ENCODE measurements at regions not wholly inside any gene's neighbourhood (a gene's known extent, or its start where the extent isn't known, plus 50 kb on each side); places are given as distances from the start of the nearest gene placed in this dataset.

DNA sequence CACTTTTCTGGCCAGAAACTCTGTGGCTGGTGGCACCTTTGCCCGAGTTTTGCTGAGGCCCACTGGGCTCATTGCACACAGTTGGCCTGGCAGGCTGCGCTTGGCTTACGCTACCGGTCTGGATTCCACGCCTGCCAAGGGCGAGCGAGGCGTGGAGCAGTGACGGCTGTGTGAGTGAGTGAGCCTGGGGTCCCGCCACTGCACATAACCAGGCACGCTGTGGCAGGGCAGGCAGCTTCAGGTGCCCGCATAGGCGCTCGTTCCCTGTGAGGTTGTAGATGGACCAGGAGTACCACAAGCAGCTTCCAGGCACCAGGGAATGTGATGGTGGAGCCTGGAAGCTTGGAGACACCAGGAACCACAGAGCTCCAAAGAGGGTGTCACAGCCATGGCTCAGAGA lies 190.1 kb upstream of the DEFB112 start:
- peaks cover 14 to 17% of the 10 kb centered on the region in 2 donors for H3K9me3 ChIP-seq (replicated peaks in 1 of 2; ENCODE audit: control insufficient read depth in 1 of 2, insufficient read depth in 1 of 2, low read length in 2 of 2)
- Mint-ChIP-seq H3K4me1 (no peaks in the 10 kb centered on the region), H3K9me3 (peaks cover 0 to 13% (median 5%) of the 10 kb centered on the region in 7 donors), H3K27ac (no peak overlapping the region), H3K36me3 (no peaks in the 10 kb centered on the region), H3K27me3 (ENCODE audit: low read depth in 3 of 3) (no peaks in the 10 kb centered on the region), H3K4me3 (no peak overlapping the region)
- no peak overlapping the region for H3K9ac ChIP-seq (ENCODE audit: insufficient read depth, low read length, poor library complexity, severe bottlenecking)
- intact Hi-C loops (cut with micrococcal nuclease) = no loop called here
- H3K4me3 ChIP-seq (replicated peaks in 1 of 3; ENCODE audit: low read depth in 2 of 3, low read length in 3 of 3) = no peak overlapping the region
- no peaks in the 10 kb centered on the region for H3K36me3 ChIP-seq (replicated peaks in 1 of 2; ENCODE audit: control insufficient read depth in 1 of 2, insufficient read depth in 2 of 2, low read length in 2 of 2)
- no peaks in the 10 kb centered on the region for H4K20me1 ChIP-seq (ENCODE audit: insufficient read depth, low read length)
- H3K79me2 ChIP-seq (ENCODE audit: insufficient read depth, low read length) = no peaks in the 10 kb centered on the region
- H3K4me1 ChIP-seq (ENCODE audit: control insufficient read depth in 1 of 2, insufficient read depth in 2 of 2, low read length in 2 of 2) = no peaks in the 10 kb centered on the region
- TF ChIP-seq, protein P1, sequence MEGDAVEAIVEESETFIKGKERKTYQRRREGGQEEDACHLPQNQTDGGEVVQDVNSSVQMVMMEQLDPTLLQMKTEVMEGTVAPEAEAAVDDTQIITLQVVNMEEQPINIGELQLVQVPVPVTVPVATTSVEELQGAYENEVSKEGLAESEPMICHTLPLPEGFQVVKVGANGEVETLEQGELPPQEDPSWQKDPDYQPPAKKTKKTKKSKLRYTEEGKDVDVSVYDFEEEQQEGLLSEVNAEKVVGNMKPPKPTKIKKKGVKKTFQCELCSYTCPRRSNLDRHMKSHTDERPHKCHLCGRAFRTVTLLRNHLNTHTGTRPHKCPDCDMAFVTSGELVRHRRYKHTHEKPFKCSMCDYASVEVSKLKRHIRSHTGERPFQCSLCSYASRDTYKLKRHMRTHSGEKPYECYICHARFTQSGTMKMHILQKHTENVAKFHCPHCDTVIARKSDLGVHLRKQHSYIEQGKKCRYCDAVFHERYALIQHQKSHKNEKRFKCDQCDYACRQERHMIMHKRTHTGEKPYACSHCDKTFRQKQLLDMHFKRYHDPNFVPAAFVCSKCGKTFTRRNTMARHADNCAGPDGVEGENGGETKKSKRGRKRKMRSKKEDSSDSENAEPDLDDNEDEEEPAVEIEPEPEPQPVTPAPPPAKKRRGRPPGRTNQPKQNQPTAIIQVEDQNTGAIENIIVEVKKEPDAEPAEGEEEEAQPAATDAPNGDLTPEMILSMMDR (IDR thresholded peaks at IDR 0.05) = no peak
- no peak overlapping the region for H3K27ac ChIP-seq (ENCODE audit: low read depth in 1 of 2, low read length in 2 of 2)
- H3K27me3 ChIP-seq (ENCODE audit: control insufficient read depth in 2 of 2, insufficient read depth in 2 of 2, low read length in 2 of 2) = no peaks in the 10 kb centered on the region
- no peak for DNase-seq
- no peak overlapping the region for H2AFZ ChIP-seq (ENCODE audit: insufficient read depth, low read depth, low read length, poor library complexity, severe bottlenecking)
- over 99% methylated on average over 12 of the region's 14 CpGs for WGBS (ENCODE audit: insufficient coverage)
- H3K4me2 ChIP-seq (replicated peaks; ENCODE audit: extremely low read depth, low read length, poor library complexity, severe bottlenecking) = no peak overlapping the region

DNA sequence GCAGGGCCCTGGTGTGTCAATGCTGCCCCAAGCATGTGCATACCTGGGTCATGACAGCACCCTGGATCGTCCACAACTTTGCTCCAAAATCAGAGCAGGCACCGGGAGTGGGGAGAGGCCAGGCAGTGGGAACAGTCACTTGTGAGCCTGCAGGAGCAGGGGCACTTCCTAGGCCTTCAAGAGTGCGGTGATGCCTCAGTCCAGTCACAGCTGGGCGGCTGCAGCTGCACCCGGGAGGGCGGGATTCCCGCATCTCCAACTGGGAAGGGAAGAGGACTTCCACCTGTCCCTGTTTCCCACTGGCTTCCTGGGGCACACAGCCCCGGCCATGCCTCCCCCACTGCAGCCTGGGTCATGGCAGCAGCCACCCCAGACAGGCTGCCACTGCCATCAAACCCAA lies 191.3 kb upstream of the DEFB112 start:
- no peaks in the 10 kb centered on the region for H3K36me3 ChIP-seq (replicated peaks in 1 of 2; ENCODE audit: control insufficient read depth in 1 of 2, insufficient read depth in 2 of 2, low read length in 2 of 2)
- H3K4me3 ChIP-seq (replicated peaks in 1 of 3; ENCODE audit: low read depth in 2 of 3, low read length in 3 of 3) = no peak overlapping the region
- H3K36me3 Mint-ChIP-seq = no peaks in the 10 kb centered on the region
- no peak overlapping the region for H3K9ac ChIP-seq (ENCODE audit: insufficient read depth, low read length, poor library complexity, severe bottlenecking)
- no peak overlapping the region for H3K4me3 Mint-ChIP-seq
- 96% methylated on average over 7 of the region's 8 CpGs for WGBS (ENCODE audit: insufficient coverage)
- intact Hi-C loops (cut with micrococcal nuclease) = no loop called here
- no peak overlapping the region for H2AFZ ChIP-seq (ENCODE audit: insufficient read depth, low read depth, low read length, poor library complexity, severe bottlenecking)
- H3K4me1 ChIP-seq (ENCODE audit: control insufficient read depth in 1 of 2, insufficient read depth in 2 of 2, low read length in 2 of 2) = no peaks in the 10 kb centered on the region
- no peak overlapping the region for H3K27ac ChIP-seq (ENCODE audit: low read depth in 1 of 2, low read length in 2 of 2)
- peaks cover 0 to 10% (median 5%) of the 10 kb centered on the region in 7 donors for H3K9me3 Mint-ChIP-seq
- DNase-seq = no peak
- H3K27ac Mint-ChIP-seq = no peak overlapping the region
- no peaks in the 10 kb centered on the region for H4K20me1 ChIP-seq (ENCODE audit: insufficient read depth, low read length)
- H3K27me3 ChIP-seq (ENCODE audit: control insufficient read depth in 2 of 2, insufficient read depth in 2 of 2, low read length in 2 of 2) = no peaks in the 10 kb centered on the region
- no peak overlapping the region for H3K4me2 ChIP-seq (replicated peaks; ENCODE audit: extremely low read depth, low read length, poor library complexity, severe bottlenecking)
- no peaks in the 10 kb centered on the region for H3K27me3 Mint-ChIP-seq (ENCODE audit: low read depth in 3 of 3)
- TF ChIP-seq, protein P1 (IDR thresholded peaks at IDR 0.05) = no peak
- H3K4me1 Mint-ChIP-seq = no peaks in the 10 kb centered on the region
- H3K9me3 ChIP-seq (replicated peaks in 1 of 2; ENCODE audit: control insufficient read depth in 1 of 2, insufficient read depth in 1 of 2, low read length in 2 of 2) = peaks cover 14 to 17% of the 10 kb centered on the region in 2 donors
- no peaks in the 10 kb centered on the region for H3K79me2 ChIP-seq (ENCODE audit: insufficient read depth, low read length)
